Middle frontal gyrus (tissue), 1 donor: ENCODE measurements at regions not wholly inside any gene's neighbourhood (a gene's known extent, or its start where the extent isn't known, plus 50 kb on each side); places are given as distances from the start of the nearest gene placed in this dataset.

Experiments used
- DNase-seq: peaks from one replicate; pipeline ENCODE4 v3.0.0-alpha.2; 2015; ENCODE audit warnings: low spot score; ENCODE audit errors: extremely low spot score

DNA sequence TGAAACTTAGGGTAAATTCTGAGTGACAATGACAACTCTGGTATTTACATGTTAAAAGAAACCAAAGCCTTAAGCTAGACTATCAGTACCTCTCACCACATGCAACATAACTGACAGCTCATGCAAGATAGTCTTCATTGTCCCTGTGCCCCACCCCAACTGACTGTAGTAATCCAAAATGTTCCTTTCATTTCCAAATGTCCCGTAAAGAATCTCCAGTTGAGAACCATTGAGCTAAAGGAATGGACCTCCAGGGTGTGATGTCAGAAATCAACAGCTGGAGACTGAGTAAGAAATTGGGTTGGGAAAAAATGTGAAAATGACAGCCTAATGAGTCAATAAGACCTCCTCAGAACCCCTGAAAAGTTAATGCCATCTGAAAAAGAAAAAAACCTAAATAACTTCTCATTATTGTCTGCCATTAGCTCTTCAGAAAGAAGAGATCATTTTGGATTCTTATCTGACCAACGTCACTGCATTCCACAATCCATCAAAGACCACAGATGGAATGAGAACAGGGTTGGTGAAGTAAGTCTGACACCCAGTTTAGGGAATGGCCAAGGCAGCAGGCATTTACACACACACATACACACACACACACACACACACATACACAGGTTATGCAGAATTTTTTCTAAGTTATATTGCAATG, 51.7 kb upstream of the ACVR2A start:
- no peak for DNase-seq

DNA sequence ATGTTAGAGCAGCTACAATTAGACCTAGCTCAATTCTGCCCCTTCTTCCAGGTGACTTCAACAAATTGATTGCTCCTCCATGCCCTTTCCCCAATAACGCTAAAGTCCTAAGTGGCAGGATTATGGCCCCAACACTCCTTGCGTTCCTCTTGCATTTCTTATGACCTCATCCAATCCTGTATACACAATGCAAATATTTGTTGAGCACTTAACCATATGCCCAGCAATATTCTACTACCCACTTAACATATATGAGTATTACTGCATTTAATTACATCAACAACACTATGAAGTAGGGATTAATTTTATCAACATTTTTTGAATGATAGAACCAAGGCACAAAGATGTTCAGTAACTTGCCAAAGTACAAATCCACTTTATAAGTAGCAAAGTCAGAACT, 54.2 kb upstream of the ACVR2A start:
- DNase-seq = no peak

DNA sequence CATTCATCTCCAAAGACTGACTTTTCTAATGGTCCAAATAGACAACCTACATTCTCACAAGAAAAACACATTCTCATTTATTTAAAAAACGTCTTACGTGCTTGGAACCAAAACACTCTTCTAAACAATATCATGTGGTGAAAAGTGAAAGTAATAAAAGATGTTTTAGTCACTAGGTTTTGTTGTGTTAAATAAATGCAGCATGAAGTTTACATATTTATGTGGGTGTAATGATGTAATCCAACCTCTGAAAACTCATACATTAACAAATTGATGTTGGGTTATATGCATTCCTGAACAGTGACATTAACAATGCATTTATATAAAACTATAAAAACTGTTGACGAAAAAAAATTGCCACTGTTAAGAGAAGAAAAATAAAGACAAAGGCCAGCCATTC, 55.1 kb upstream of the ACVR2A start:
- DNase-seq = no peak

DNA sequence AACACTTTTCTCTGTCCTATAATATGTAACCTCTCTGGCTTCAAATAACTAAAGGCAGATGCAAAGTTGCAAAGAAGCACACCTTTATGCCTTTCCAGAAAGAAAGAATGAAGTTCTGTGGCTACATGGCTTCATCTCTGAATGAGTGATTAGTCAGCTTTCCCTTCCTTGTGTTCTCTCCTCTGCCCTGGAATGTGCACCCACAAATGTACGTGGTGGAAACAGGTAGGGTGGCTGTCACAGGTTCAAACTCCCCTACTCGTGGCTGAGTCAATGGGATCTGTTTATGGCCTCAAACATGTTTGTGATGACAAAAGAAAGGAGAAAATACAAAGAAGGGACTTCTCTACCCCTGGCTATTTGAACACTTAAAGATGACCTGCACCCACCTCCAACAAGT, 55.5 kb upstream of the ACVR2A start:
- DNase-seq = no peak

DNA sequence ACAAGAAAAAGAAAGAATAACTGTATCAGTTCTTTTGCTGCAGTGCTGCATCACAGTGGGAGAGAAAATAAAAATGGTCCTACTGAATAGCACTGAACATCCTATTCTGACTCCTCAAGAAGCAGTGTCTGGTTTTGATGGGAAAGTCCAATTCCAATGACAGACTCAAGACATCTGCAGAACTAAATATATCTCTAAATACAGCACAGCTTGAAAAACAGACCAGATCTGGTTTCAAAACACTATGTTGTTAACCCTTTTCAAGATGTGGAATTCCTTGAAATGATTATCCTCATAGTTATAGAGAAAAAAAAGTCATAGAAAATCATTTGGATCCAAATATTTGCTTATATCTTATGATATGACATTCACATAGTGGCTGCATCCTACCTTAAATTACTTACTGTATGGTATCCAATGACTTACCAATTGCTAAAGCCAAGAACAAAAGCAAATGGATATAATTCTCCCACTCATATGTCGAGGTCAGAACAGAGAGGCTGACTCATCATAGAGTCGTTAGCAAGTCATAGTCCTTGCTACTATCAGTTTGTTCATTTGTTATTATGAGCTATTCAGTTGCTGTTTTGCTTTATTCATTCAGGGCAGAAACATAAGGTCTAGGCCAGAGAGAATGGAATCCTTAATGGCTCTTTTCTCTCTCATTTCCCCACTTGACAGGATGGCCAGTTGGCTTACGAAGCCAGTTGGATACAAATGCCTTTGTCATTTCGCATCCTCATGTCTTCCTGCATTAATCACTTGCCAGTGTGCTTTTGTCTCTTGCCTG, 62.5 kb upstream of the ACVR2A start:
- no peak for DNase-seq

DNA sequence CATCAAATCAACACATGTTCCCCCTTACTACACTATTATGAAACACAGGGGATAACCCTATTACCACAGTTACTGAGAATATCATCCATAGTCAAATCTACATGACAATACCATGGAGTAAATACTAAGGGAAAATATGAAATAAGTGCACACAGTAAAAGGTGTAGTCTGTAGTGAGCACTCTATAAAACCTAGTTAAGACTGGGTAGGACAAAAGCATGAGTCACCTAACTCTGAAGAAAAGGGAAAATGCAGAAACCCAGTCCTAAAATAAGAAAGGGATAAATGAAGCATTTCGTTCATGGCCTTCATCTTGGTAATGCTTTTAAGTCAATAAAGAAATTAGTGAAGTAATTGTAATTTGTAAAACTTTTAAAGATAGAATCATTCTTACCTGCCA, 65.4 kb upstream of the ACVR2A start:
- no peak for DNase-seq

DNA sequence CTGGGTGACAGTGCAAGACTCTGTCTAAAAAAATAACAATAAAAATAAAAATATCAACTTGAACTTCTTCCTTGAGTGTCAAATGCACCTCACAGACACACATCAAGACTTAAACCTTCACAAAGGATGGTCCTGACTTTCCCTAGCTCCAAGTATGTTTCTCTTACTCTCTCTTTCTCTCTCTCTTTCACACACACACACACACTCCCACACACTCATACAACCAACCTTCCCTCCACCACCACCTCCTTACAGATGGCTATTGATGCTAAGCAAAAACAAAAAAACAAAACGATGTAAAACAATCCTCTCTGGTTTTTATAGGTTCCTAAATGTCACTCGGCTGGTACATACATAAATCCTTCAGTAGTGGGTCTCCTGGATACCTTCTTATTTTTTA, 67.4 kb upstream of the ACVR2A start:
- no peak for DNase-seq

DNA sequence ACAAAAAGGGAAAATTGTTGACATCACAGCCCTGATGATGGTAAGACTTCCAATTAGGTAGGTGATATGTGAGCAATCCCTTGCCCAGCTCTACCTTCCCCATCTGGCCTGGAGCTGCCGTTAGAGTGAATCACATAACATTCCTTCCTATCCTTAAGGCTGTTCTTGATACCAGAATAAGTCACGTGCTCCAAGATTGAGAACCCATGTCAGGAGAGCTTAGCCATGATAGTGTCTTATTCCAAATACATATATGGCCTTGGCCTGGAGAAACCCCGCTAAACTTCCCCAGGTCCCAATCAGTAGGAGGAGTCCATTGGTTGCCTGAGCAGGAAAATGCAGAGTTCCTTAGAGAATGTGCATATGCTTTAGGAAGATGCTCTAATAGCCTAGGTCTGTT, 70.0 kb upstream of the ACVR2A start:
- no peak for DNase-seq

DNA sequence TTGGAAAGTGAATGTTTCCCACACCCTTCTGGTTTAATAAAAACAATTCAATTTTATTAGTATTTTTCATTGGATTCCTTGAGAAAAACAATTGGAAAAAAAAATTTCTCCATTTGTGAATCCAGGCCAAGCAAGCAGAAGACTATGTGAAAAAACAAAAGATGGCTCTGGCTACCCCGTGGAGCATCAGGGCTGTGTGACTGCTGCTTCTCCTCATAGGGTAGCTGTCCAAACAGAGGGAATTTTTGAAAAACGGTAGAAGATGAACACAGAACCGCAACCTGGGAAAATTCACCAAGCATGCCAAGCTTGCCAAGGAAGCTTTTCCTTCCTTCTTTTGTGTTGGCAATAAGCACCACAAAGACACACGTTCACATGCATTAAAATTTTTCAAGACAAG, 71.3 kb upstream of the ACVR2A start:
- DNase-seq = no peak

DNA sequence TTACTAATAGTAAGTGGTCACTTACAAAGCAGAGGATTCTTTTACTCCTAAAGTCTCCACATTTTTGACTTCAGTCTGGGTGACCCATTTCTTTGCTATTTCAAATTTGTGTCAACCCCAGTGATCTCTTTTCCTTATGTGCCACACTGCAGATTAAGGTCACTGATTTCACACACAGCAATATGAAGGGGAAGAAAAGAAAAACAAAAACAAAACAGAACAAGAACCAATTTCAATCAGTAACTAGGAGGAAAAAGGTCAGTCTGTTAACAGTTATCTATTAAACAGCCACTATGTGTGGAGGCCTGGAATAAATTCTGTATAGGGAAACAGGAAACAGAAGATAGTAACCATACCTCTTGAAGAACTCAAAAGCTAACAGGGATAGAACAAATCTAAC, 72.0 kb upstream of the ACVR2A start:
- no peak for DNase-seq

DNA sequence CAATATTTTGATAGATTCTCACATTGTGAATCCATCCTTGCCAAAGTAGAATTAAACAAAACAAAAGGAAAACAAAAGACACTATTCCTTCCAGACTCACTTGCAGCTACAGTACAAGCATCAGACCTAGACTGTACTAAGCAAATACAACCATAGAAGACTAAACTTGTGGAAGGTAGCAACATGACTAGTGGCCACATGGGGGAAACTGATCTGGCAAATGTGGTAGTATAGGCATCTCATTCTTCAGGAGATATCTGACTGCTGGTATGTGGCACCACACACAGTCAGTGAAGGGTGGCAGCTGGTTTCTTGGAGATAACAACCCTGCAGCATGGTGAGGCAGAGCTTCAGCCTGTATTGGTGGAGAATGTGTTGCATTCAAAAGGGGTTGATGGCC, 81.0 kb upstream of the ACVR2A start:
- no peak for DNase-seq

DNA sequence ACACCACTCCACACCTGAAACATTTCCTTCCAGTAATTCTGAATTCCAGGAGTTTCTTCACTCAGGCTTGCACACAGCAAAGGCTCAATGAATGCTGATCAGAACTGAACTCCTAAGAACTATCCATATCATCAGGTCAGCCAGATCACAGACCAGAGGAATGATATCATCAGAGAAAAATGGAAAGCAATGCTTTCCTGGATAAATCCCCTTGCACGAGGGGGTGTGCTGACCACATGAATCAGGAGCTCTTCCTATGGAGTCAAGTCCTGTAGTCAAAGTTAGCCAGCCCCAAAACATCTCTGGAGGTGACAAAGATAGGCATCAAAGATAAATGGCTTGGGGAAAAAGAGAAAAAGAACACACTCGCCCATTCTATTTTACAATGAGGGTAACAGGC, 83.8 kb upstream of the ACVR2A start:
- no peak for DNase-seq

DNA sequence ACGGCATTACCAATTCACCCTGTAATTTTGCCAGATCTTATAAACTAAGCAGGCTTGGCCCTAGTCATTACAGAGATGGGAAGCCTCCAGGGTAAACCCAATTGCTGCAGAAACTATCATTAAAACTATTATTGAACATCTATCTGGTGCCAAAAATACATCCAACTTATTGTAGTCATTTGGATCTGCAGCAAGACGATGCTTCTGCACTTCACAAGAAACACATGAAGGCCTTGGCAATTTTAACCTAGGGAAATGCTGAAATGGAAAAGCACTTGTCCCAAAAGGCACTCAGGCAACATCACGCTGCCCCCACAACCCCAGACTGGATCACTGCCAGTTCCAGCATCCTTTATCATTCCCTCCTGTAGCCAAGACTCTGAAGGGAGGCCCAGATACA, 85.3 kb upstream of the ACVR2A start:
- no peak for DNase-seq

DNA sequence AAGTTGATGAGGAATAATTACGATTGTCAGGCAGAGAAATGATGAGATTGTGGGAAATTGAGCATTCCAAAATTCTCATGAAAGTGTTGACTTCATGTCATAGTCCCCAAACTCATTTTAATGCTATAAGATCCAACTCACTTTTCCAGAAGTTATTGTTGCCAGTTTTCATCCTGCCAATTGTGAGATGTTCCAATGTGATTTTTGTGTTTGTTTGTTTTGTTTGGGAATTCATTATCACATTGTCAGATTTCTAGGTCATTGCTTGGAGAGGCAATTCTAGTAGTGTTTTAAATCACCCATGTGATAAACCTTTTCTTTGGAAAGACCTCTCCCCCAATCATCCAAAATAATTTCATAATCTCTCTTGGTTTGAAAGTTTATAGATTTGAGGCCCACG, 86.0 kb upstream of the ACVR2A start:
- DNase-seq = no peak

DNA sequence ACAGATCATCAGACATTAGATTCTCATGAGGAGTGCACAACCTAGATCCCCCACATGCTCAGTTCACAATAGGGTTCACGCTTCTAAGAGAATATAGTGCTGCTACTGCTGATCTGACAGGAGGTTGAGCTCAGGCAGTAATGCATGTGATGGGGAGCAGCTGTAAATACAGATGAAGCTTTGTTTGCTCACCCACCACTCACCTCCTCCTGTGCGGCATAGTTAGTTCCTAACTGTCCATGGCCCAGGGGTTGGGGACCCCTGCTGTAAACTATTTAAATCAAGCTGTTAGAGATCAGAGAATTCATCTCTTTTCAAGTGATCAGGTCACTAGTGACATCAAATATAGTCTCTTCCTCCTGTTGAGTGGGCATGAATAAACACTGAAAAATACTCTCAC, 88.8 kb upstream of the ACVR2A start:
- no peak for DNase-seq

DNA sequence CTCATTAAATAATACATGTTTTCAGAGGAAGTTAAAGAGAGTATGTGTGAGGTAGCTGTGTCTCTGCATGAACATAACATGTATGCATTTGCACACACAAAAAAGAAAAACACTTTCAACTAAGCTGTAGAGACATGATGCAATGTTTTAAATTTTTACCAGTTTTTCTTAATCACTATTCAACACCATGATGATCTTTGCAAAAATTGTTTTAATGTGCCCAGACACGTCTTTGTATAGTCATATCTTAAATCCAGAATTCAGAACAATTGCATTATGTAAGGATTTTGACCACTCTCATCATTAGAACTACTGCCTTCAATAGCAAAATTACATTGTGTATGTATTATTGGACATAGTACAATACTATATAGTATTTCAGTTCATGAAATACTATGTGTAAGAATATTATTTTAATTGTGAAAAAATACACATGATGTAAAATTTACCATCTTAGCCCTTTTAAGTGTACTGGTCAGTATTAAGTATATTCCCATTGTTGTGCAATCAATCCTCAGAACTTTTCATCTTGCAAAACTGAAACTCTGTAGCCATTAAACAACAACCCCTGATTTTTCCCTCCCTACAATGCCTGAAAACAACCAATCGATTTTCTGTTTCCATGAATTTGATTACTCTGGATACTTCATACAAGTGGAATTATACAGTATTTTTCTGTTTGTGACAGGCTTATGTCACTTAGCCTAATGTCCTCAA, 104.5 kb upstream of the ACVR2A start:
- no peak for DNase-seq

DNA sequence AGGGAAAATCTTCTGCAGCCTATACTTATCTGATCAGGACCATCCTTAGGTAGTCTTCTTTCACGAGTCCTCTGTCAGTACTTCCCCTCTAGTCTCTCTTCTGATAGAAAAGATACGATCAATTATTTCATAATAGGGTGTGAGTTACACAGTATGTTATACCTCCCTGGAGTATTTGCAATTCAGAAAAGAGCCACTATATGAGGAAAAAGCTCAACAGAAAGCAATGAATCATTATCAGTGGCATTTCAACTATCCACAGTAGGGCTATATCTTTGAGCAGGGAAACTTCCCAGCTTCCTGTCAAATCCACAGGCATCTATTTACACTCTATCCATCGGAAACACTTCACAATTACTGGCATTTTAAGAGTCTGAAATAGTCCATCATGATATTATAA, 105.3 kb upstream of the ACVR2A start:
- no peak for DNase-seq

DNA sequence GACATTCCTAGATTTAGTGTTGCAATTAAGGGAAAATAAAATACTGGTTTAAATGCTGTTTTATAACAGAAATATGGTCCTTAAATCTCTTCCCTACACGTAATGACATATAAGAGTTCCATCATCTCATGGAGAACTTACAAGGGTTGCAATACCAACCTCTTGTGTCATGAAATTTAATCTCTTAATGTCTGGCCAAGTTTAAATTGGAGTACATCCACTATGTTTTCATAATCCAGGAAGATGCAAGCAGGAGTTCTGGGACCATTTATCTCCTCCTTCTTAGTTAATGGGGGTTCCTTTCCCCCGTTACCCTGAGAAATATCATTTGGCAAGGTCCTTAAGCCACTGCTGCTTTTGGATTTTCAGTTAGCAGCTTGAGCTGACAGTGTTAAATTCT, 126.0 kb upstream of the ACVR2A start:
- no peak for DNase-seq

DNA sequence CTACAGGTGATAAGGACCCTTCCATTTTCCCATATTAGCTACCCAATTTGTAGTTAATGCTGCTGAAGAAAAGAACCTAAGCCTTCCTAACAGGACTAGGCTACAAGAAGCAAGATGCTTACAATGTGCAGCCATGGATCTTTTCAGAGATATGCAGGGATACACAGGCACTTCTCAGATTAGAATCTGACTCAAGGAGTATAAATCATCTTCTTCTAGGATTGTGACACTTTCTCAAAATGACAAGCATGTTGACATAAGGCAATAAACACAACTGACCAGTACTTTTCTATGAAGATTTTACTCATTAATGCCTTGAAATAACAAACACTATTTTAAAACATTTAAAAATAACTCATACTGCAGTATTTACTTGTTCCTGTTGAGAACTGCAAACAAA, 127.9 kb upstream of the ACVR2A start:
- no peak for DNase-seq

DNA sequence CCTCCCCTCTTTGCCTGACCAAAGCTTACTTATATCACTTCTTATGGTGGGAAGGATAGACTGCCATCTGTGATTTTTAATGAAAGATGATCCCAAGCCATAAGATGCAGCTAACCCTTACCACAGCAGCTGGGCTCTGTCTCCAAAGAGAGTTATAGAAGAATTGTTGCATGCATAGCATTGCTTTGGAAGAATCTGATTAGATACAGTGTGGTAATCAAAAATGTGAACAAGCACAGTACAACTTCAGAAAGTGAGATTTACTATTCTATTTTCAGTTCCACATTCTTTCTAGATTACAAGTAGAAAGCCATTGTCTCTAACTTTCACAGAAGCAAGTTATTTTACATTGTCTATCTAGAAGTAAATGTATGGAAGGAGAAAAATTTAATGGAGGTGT, 129.0 kb upstream of the ACVR2A start:
- no peak for DNase-seq

DNA sequence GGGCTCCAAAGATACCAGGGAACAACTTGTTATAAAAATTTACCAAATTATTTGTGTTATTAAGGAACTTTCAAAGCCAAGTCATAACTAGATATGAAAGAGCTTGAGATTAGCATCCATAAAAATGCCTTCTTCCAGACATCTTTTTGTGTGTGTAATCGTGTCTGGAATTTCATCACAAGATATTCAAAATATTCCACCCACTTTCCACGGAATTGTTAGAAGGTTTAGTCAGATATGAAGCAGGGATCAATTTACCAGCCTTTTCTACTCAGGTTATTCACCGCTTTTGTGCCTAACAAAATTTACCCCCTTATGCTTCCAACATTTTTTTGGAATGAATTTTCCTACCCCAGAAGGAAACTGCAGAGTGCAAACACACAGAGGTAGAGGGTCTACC, 130.2 kb upstream of the ACVR2A start:
- DNase-seq = no peak

DNA sequence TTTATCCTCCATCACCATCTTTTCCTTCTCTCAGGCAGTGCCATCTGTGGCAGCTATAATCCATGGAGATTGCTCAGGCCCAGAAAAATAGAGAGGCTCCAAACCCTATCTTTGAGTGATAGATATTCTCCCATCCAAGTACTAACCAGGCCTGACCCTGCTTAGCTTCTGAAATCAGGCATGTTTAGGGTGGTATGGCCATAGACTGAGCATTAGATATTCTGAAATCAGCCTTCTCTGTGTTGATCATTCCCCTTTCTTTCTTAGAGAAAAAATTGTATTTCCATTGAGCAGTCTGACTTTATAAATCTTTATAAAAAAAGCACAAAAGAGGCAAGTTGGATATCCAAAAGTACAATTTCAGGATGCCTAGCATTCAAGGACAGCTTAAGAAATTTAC, 131.5 kb upstream of the ACVR2A start:
- no peak for DNase-seq

DNA sequence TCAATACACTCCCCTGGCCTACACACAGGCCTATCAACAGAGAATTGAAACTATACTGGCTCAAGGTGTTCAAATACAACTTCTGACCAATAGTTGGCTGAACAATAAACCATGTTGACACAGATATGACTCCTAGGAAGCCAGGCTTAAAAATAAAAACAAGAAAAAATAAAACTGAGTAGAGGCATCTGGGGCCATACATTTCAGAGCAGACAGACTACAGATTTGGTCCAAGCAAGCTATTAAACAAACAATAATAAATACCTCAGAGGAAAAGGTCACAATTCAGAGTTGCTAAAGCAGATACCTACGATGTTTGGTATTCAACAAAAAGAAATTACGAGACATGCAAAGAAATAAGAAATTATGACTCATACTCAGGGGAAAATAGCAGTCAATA, 132.8 kb upstream of the ACVR2A start:
- DNase-seq = no peak
